SK-N-SH treated with all-trans-retinoic acid at 6 μM for 48 hours (cell line): ENCODE measurements at regions not wholly inside any gene's neighbourhood (a gene's known extent, or its start where the extent isn't known, plus 50 kb on each side); places are given as distances from the start of the nearest gene placed in this dataset.

ENCODE experiments used
- ATAC-seq: fragments of 200-7000 bp; cut with Tn5 transposase; 3 replicates; pipeline ENCODE4 v1.9.1; 2020; ENCODE audit warnings: mild to moderate bottlenecking, moderate library complexity
- ARNTL ChIP-seq: fragments of 450-650 bp; formaldehyde crosslinking; IDR thresholded peaks from 2 replicates; pipeline ENCODE4 v1.5.0; 2020; ENCODE audit warnings: low read depth, mild to moderate bottlenecking, moderate library complexity, borderline replicate concordance
- CSDC2 ChIP-seq: fragments of 250-450 bp; sonication (Bioruptor Pico); IDR thresholded peaks from 2 replicates; pipeline ENCODE4 v1.5.0; 2020; ENCODE audit warnings: mild to moderate bottlenecking, moderate library complexity
- GLIS3 ChIP-seq: fragments of 250-450 bp; sonication (Bioruptor Pico); IDR thresholded peaks from 2 replicates; pipeline ENCODE4 v1.5.0; 2020; ENCODE audit warnings: mild to moderate bottlenecking, moderate library complexity
- ISL1 ChIP-seq: fragments of 250-450 bp; sonication (Bioruptor Pico); IDR thresholded peaks from 2 replicates; pipeline ENCODE4 v2.1.2; 2022; ENCODE audit warnings: mild to moderate bottlenecking, moderate library complexity
- OSR1 ChIP-seq: fragments of 250-450 bp; sonication (Bioruptor Pico); IDR thresholded peaks from 2 replicates; pipeline ENCODE4 v1.8.0; 2022; ENCODE audit warnings: moderate library complexity, mild to moderate bottlenecking, inconsistent platforms
- PPARA ChIP-seq: fragments of 250-450 bp; sonication (Bioruptor Pico); IDR thresholded peaks from 2 replicates; pipeline ENCODE4 v1.5.0; 2020; ENCODE audit warnings: mild to moderate bottlenecking, borderline replicate concordance
- SNAI2 ChIP-seq: fragments of 250-450 bp; sonication (Bioruptor Pico); IDR thresholded peaks from 2 replicates; pipeline ENCODE4 v1.5.0; 2020; ENCODE audit warnings: mild to moderate bottlenecking, moderate library complexity
- TCF4 ChIP-seq: fragments of 250-450 bp; sonication (Bioruptor Pico); IDR thresholded peaks from 2 replicates; pipeline ENCODE4 v1.8.0; 2021; ENCODE audit warnings: mild to moderate bottlenecking, moderate library complexity, borderline replicate concordance
- TOX ChIP-seq: fragments of 250-450 bp; sonication (Bioruptor Pico); IDR thresholded peaks from 2 replicates; pipeline ENCODE4 v1.8.0; 2021; ENCODE audit warnings: mild to moderate bottlenecking, moderate library complexity, borderline replicate concordance
- ZC3H10 ChIP-seq: fragments of 250-450 bp; sonication (Bioruptor Pico); IDR thresholded peaks from 2 replicates; pipeline ENCODE4 v1.5.1; 2021; ENCODE audit warnings: mild to moderate bottlenecking, moderate library complexity
- ZFP3 ChIP-seq: fragments of 250-450 bp; sonication (Bioruptor Pico); IDR thresholded peaks from 2 replicates; pipeline ENCODE4 v1.5.0; 2020; ENCODE audit warnings: mild to moderate bottlenecking, moderate library complexity
- ZFP30 ChIP-seq: fragments of 450-650 bp; formaldehyde crosslinking; IDR thresholded peaks from 2 replicates; pipeline ENCODE4 v1.5.0; 2022; ENCODE audit warnings: mild to moderate bottlenecking, moderate library complexity
- ZNF8 ChIP-seq: fragments of 450-650 bp; formaldehyde crosslinking; IDR thresholded peaks from 2 replicates; pipeline ENCODE4 v1.5.0; 2020; ENCODE audit warnings: mild to moderate bottlenecking, moderate library complexity
- TF ChIP-seq, protein P1 (sequence below): fragments of 250-450 bp; sonication (Bioruptor Pico); IDR thresholded peaks from 2 replicates; pipeline ENCODE4 v1.8.0; 2021; ENCODE audit warnings: low read depth, mild to moderate bottlenecking, moderate library complexity, borderline replicate concordance
- TF ChIP-seq, protein P2 (sequence below): fragments of 250-450 bp; sonication (Bioruptor Pico); IDR thresholded peaks from 2 replicates; pipeline ENCODE4 v1.8.0; 2020; ENCODE audit warnings: mild to moderate bottlenecking, moderate library complexity, borderline replicate concordance
- TF ChIP-seq, protein P3 (sequence below): fragments of 250-450 bp; sonication (Bioruptor Pico); IDR thresholded peaks from 2 replicates; pipeline ENCODE4 v1.5.0; 2020; ENCODE audit warnings: mild to moderate bottlenecking, moderate library complexity
- TF ChIP-seq, protein P4 (sequence below): fragments of 250-450 bp; sonication (Bioruptor Pico); IDR thresholded peaks from 2 replicates; pipeline ENCODE4 v1.5.1; 2021; ENCODE audit warnings: mild to moderate bottlenecking, moderate library complexity

- TF ChIP-seq OSR1 (CRISPR knock-in tag) (no peak), CSDC2 (CRISPR knock-in tag) (no peak), ZFP3 (no peak), TOX (CRISPR knock-in tag) (no peak), ZNF8 (CRISPR knock-in tag) (no peak), ZFP30 (CRISPR knock-in tag) (no peak), PPARA (CRISPR knock-in tag) (no peak), TCF4 (no peak), ARNTL (CRISPR knock-in tag) (no peak)
- TF ChIP-seq, protein P1, sequence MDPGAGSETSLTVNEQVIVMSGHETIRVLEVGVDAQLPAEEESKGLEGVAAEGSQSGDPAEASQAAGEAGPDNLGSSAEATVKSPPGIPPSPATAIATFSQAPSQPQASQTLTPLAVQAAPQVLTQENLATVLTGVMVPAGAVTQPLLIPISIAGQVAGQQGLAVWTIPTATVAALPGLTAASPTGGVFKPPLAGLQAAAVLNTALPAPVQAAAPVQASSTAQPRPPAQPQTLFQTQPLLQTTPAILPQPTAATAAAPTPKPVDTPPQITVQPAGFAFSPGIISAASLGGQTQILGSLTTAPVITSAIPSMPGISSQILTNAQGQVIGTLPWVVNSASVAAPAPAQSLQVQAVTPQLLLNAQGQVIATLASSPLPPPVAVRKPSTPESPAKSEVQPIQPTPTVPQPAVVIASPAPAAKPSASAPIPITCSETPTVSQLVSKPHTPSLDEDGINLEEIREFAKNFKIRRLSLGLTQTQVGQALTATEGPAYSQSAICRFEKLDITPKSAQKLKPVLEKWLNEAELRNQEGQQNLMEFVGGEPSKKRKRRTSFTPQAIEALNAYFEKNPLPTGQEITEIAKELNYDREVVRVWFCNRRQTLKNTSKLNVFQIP (CRISPR knock-in tag), result no peak
- TF ChIP-seq, all 23 proteins: peak for 0
- no peak for ATAC-seq
These were observed 507.4 kb downstream of the RASEF start for GRCh38 chr9:82555431-82556051.

GRCh38 chr9:82558346-82558745, 504.6 kb downstream of the RASEF start:
- no peak for ATAC-seq
- TF ChIP-seq CSDC2 (CRISPR knock-in tag), result no peak
- TF ChIP-seq, all 23 proteins: peak for 0

DNA sequence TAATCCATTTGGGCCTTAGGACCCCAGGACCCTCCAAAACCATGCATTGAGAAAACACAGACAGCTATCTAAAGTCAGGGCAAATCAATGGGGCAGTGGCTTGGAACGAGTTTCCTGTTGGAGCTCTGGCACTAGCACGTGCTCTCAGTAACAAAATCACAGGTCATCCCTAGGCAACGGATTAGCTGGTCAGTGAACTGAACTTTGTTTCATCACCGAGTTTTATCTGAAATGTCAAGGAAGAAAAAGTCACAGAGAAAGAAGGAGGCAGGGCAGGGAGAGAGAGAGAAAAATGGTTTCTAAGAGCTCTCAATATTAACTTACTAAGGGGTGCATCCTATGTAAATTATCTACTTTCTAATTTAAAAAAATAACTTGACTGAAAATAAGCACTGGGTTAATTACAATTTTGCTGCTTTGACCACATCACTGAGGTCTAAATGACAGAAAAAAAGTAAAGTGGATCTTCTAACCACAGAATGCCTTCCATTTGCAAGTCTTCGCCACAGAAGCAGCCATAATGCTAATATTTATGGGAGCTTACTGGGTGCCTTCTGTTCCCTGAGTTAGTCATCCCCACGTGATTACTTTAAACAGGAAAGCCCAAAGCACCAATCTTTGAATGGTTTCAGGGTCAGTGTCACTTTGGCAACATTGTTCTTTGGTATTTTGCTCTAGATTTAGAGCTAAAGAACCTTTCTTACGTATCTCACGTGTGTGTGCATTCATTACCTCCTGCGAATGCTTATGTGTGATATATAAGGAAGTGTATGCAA, 503.9 kb downstream of the RASEF start:
- no peak for ATAC-seq

More for the DNA sequence above, 503.9 kb downstream of the RASEF start:
- TF ChIP-seq, protein P1 (CRISPR knock-in tag), result no peak
- no peak for TF ChIP-seq ZC3H10 (CRISPR knock-in tag)
- TF ChIP-seq OSR1 (CRISPR knock-in tag), result no peak
- TF ChIP-seq ZNF8 (CRISPR knock-in tag), result no peak
- TF ChIP-seq ZFP30 (CRISPR knock-in tag), result no peak
- no peak for TF ChIP-seq PPARA (CRISPR knock-in tag)
- TF ChIP-seq TOX (CRISPR knock-in tag), result no peak
- TF ChIP-seq, protein P2, sequence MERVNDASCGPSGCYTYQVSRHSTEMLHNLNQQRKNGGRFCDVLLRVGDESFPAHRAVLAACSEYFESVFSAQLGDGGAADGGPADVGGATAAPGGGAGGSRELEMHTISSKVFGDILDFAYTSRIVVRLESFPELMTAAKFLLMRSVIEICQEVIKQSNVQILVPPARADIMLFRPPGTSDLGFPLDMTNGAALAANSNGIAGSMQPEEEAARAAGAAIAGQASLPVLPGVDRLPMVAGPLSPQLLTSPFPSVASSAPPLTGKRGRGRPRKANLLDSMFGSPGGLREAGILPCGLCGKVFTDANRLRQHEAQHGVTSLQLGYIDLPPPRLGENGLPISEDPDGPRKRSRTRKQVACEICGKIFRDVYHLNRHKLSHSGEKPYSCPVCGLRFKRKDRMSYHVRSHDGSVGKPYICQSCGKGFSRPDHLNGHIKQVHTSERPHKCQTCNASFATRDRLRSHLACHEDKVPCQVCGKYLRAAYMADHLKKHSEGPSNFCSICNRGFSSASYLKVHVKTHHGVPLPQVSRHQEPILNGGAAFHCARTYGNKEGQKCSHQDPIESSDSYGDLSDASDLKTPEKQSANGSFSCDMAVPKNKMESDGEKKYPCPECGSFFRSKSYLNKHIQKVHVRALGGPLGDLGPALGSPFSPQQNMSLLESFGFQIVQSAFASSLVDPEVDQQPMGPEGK, result no peak
- no peak for TF ChIP-seq GLIS3 (CRISPR knock-in tag)
- TF ChIP-seq, protein P3, sequence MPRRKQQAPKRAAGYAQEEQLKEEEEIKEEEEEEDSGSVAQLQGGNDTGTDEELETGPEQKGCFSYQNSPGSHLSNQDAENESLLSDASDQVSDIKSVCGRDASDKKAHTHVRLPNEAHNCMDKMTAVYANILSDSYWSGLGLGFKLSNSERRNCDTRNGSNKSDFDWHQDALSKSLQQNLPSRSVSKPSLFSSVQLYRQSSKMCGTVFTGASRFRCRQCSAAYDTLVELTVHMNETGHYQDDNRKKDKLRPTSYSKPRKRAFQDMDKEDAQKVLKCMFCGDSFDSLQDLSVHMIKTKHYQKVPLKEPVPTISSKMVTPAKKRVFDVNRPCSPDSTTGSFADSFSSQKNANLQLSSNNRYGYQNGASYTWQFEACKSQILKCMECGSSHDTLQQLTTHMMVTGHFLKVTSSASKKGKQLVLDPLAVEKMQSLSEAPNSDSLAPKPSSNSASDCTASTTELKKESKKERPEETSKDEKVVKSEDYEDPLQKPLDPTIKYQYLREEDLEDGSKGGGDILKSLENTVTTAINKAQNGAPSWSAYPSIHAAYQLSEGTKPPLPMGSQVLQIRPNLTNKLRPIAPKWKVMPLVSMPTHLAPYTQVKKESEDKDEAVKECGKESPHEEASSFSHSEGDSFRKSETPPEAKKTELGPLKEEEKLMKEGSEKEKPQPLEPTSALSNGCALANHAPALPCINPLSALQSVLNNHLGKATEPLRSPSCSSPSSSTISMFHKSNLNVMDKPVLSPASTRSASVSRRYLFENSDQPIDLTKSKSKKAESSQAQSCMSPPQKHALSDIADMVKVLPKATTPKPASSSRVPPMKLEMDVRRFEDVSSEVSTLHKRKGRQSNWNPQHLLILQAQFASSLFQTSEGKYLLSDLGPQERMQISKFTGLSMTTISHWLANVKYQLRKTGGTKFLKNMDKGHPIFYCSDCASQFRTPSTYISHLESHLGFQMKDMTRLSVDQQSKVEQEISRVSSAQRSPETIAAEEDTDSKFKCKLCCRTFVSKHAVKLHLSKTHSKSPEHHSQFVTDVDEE (CRISPR knock-in tag), result no peak
- no peak for TF ChIP-seq ARNTL (CRISPR knock-in tag)
- no peak for TF ChIP-seq SNAI2 (CRISPR knock-in tag)
- TF ChIP-seq, protein P4, sequence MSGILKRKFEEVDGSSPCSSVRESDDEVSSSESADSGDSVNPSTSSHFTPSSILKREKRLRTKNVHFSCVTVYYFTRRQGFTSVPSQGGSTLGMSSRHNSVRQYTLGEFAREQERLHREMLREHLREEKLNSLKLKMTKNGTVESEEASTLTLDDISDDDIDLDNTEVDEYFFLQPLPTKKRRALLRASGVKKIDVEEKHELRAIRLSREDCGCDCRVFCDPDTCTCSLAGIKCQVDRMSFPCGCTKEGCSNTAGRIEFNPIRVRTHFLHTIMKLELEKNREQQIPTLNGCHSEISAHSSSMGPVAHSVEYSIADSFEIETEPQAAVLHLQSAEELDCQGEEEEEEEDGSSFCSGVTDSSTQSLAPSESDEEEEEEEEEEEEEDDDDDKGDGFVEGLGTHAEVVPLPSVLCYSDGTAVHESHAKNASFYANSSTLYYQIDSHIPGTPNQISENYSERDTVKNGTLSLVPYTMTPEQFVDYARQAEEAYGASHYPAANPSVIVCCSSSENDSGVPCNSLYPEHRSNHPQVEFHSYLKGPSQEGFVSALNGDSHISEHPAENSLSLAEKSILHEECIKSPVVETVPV (CRISPR knock-in tag), result no peak
- TF ChIP-seq TCF4, result no peak
- TF ChIP-seq CSDC2 (CRISPR knock-in tag), result no peak
- TF ChIP-seq ISL1 (CRISPR knock-in tag), result no peak
- TF ChIP-seq, all 23 proteins: peak for 0
